ENCODE measurements at regions not wholly inside any gene's neighbourhood (a gene's known extent, or its start where the extent isn't known, plus 50 kb on each side); places are given as distances from the start of the nearest gene placed in this dataset.
"Not testable (repeated sequence)": the region's sequence is repeated elsewhere in the genome, so short reads cannot be mapped to it uniquely, and the experiment has no call there.

DNA sequence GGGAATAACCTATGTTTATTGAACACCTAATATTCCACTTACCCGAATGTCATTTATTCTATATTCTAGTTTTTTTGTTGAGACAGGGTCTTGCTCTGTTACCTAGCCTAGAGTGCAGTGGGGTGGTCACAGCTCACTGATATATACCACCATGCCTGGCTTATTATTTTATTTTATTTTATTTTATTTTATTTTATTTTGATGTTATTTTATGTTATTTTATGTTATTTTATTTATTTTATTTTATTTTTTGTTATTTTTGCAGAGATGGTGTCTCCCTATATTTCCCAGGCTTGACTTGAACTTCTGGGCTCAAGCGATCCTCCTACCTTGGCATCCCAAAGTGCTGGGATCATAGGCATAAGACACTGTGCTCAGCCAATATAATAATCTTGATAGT lies 746.0 kb upstream of the ALG10B start:
- not testable (repeated sequence) for H3K9me3 ChIP-seq (ENCODE audit: low read length); H3K4me1 ChIP-seq (ENCODE audit: low read length); H3K9me2 ChIP-seq (replicated peaks; ENCODE audit: insufficient read depth, low read length); H2AFZ ChIP-seq (ENCODE audit: low read length); H4K20me1 ChIP-seq (ENCODE audit: insufficient read depth, low read depth, low read length); H3K4me2 ChIP-seq (ENCODE audit: low read depth, low read length, poor library complexity, severe bottlenecking); H3K27ac ChIP-seq (ENCODE audit: low read length); H3K79me2 ChIP-seq (ENCODE audit: low read length); H3K4me3 ChIP-seq (ENCODE audit: low read length); H3K27me3 ChIP-seq (ENCODE audit: low read length); H3K9ac ChIP-seq (ENCODE audit: low read length); DNase-seq; H3K36me3 ChIP-seq (ENCODE audit: insufficient read depth, low read length)

All from Karpas-422 (cell line).